Uterus (tissue), 2 donors: ENCODE measurements at regions not wholly inside any gene's neighbourhood (a gene's known extent, or its start where the extent isn't known, plus 50 kb on each side); places are given as distances from the start of the nearest gene placed in this dataset.

Experiments
- CTCF ChIP-seq, 4 experiments: fragments of 200-600 bp in 2 of 4; fragments of 450-650 bp in 2 of 4; sonication (generic) in 2 of 4; IDR thresholded peaks; one replicate each; pipeline ENCODE4 v1.5.1; 2016 to 2019; ENCODE audit warnings: antibody characterized with exemption in 4 of 4, mild to moderate bottlenecking in 2 of 4, moderate library complexity in 1 of 4
- POLR2A ChIP-seq, 2 donors: fragments of 450-650 bp; IDR thresholded peaks; one replicate each; pipeline ENCODE4 v1.6.1; 2016; ENCODE audit warnings: antibody characterized with exemption in 2 of 2, mild to moderate bottlenecking in 1 of 2, moderate library complexity in 1 of 2

DNA sequence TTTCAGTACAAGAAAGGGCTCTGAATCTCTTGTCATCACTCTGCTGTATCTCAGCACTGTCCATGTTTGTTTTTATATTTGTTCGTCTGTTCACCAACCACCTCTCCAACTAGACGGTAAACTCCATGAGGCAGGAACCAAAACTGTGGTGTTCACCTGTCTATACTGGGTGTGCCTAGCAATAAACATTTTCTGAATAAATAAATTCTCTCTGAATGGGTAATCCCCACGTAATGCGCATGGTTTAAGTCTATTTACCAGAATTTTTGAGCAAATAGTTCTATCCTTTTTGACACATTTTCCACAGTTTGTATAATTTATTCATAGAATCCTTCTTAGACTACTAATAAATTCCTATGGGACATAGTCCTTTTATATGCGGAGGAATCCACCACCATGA, 400.6 kb upstream of the CFAP20DC start:
- no peak for TF ChIP-seq CTCF (IDR thresholded peaks at IDR 0.05)
- no peak for TF ChIP-seq POLR2A (IDR thresholded peaks at IDR 0.05)
